Kidney epithelial cell (primary cell): ENCODE measurements at regions not wholly inside any gene's neighbourhood (a gene's known extent, or its start where the extent isn't known, plus 50 kb on each side); places are given as distances from the start of the nearest gene placed in this dataset.
"Not testable (repeated sequence)": the region's sequence is repeated elsewhere in the genome, so short reads cannot be mapped to it uniquely, and the experiment has no call there.

Experiments used
- DNase-seq: peaks from one replicate; pipeline ENCODE4 v3.0.0-alpha.2; 2010; ENCODE audit warnings: low read depth
- H3K27me3 ChIP-seq: 2 replicates; pipeline ENCODE4 v1.6.0; 2011; ENCODE audit warnings: low read length; ENCODE audit not compliant: control insufficient read depth, insufficient read depth
- H3K36me3 ChIP-seq: 2 replicates; pipeline ENCODE4 v1.5.1; 2011; ENCODE audit warnings: low read length; ENCODE audit not compliant: control insufficient read depth, insufficient read depth
- H3K4me3 ChIP-seq: 2 replicates; pipeline ENCODE4 v1.5.1; 2011; ENCODE audit warnings: low read depth, mild to moderate bottlenecking, control low read depth, low read length
- TF ChIP-seq, protein P1 (sequence below): IDR thresholded peaks from 2 replicates; pipeline ENCODE4 v1.5.1; 2011; ENCODE audit warnings: mild to moderate bottlenecking, moderate library complexity, low read length, control low read depth, inconsistent platforms; ENCODE audit not compliant: insufficient read depth, poor library complexity, severe bottlenecking

DNA sequence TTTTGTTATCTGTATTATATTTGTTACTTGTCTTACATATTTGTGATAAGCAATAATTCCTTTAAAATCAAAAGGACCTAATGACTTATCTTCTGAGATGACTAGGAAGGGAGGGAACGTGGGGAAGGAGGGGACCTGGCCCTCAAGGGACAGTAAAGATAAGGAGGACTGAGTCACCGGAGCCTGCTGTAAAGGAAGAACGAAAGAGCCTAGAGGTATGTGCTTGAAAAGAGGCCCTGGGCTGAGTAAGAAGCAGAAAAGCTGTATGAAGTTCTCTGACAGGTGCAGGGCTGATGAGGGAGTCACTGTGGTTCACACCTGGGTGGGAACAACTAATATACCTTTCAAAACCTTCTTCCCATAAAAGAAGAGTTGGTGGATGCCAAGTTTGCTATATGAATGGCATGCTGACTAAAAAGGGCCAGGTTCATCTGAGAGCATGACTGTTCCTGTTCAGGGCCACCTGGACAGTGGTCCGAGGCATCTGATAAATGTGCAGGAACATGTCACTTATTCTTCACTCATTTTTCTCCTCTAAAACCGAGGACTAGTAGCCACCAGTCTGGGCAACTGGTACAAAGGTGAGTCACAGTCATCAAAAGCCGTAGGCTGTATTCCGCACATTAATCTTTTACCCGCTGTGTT lies 111.3 kb downstream of the TNFAIP3 start:
- DNase-seq: no peak
- H3K4me3 ChIP-seq: no peak overlapping the region
- no peaks in the 10 kb centered on the region for H3K27me3 ChIP-seq
- TF ChIP-seq, protein P1, sequence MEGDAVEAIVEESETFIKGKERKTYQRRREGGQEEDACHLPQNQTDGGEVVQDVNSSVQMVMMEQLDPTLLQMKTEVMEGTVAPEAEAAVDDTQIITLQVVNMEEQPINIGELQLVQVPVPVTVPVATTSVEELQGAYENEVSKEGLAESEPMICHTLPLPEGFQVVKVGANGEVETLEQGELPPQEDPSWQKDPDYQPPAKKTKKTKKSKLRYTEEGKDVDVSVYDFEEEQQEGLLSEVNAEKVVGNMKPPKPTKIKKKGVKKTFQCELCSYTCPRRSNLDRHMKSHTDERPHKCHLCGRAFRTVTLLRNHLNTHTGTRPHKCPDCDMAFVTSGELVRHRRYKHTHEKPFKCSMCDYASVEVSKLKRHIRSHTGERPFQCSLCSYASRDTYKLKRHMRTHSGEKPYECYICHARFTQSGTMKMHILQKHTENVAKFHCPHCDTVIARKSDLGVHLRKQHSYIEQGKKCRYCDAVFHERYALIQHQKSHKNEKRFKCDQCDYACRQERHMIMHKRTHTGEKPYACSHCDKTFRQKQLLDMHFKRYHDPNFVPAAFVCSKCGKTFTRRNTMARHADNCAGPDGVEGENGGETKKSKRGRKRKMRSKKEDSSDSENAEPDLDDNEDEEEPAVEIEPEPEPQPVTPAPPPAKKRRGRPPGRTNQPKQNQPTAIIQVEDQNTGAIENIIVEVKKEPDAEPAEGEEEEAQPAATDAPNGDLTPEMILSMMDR: no peak
- no peaks in the 10 kb centered on the region for H3K36me3 ChIP-seq

GRCh38 chr6:137979263-137979662 lies 112.2 kb downstream of the TNFAIP3 start:
- H3K27me3 ChIP-seq, H3K36me3 ChIP-seq, H3K4me3 ChIP-seq, DNase-seq: not testable (repeated sequence)

DNA sequence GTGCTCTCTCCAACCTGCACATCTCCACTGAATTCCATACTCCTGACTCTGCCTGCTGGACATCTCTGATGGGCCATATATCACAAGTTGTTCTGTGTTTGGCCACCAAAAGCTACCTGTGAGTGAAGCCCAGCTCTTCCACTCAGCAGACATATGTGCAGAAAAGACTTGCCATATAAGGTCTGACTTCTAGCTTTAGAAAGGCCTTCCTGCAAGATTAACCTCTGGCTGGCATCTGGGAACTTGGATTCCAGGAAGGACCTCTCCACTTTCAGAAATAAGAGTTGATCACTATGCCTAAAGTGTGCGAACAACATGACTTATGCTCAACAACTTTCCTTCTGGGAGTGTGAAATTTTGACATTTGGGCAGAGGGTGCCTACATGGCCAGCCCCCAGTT lies 113.7 kb downstream of the TNFAIP3 start:
- TF ChIP-seq, protein P1: no peak
- Histone ChIP-seq H3K36me3 (no peaks in the 10 kb centered on the region), H3K4me3 (no peak overlapping the region), H3K27me3 (no peaks in the 10 kb centered on the region)
- no peak for DNase-seq

DNA sequence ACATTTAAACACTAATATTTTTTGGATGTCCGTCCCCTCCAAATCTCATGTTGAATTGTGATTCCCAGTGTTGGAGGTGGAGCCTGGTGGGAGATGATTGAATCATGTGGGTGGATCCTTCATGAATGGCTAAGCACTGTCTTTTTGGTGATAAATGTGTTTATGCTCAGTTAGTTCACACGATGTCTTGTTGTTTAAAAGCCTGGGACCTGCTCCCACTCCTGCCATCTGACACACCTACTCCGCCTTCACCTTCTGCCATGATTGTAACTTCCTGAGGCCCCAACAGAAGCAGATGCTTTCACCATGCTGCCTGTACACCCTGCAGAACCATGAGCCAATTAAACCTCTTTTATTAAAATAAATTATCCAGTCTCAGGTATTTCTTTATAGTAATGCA lies 114.7 kb downstream of the TNFAIP3 start:
- TF ChIP-seq, protein P1: no peak
- H3K4me3 ChIP-seq: no peak overlapping the region
- no peaks in the 10 kb centered on the region for H3K36me3 ChIP-seq
- no peak for DNase-seq
- no peaks in the 10 kb centered on the region for H3K27me3 ChIP-seq

DNA sequence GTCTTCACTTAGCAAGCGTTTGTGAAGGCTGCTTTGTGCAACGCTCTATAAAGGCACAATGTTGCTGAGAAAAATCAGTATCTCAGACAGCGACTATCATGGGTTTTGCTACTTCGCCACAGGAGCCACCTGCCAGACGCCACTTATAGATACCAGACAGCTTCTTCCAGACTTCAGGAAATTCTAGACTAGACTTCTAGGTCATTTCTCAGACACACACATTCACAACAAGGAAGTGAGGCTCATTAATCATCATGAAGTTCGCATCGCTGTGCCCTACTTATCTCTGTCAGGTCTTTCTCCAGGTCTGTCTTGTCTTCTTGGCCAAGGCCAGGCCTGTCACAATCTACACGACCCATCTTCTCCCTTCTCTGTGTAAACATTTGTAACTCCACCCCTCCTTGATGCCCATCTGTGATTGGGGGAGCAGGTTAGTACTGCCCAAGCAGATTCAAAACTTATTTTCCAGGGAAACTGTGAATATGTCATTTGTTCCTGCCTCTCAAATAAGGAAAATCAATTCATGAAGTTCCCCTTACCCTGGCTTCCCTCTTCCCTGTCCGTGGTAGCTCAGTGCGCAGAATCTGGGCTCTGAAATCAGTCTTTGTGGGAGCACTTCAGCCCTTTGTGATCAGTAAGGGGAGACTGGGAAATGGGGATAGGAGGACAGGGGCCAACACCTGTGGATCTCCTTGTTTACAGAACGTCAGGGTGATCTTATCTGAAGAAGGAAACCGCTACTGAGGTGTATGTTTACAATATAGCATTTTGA lies 115.5 kb downstream of the TNFAIP3 start:
- Histone ChIP-seq H3K27me3 (no peaks in the 10 kb centered on the region), H3K4me3 (no peak overlapping the region), H3K36me3 (no peaks in the 10 kb centered on the region)
- TF ChIP-seq, protein P1: no peak
- DNase-seq: no peak

DNA sequence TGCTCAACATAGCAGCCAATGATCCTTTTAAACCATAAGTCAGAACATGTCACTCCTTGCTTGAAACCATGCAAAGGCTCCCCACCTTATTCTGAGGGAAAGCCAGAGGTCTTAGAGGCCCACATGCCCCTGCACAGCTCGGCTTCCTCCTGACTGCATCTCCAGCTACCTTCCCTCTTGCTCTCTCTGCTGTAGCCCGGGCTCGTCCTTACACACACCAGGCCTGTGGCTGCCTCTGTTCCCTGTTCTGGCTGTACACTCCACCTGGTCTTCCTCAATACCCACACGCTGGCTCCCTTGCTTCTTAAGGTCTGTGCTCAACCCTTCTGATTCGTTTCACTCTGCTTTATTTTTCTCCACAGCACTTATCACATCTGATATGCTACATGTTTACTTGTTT lies 116.2 kb downstream of the TNFAIP3 start:
- TF ChIP-seq, protein P1: no peak
- no peaks in the 10 kb centered on the region for H3K27me3 ChIP-seq
- no peaks in the 10 kb centered on the region for H3K36me3 ChIP-seq
- no peak overlapping the region for H3K4me3 ChIP-seq
- DNase-seq: no peak
